GM13976 (cell line): ENCODE measurements at regions not wholly inside any gene's neighbourhood (a gene's known extent, or its start where the extent isn't known, plus 50 kb on each side); places are given as distances from the start of the nearest gene placed in this dataset.

Source experiments
- DNase-seq: peaks from one replicate; pipeline ENCODE4 v3.0.0; 2012; ENCODE audit warnings: low spot score
- in situ Hi-C: fragments of 300-500 bp; cut with MboI; formaldehyde crosslinking; loops from one replicate; pipeline ENCODE4 v1.12.0; 2022; ENCODE audit warnings: low sequenced_read_pairs, mixed read lengths, inconsistent platforms; ENCODE audit not compliant: unreplicated experiment
- TF ChIP-seq, protein P1 (sequence below): IDR thresholded peaks from 2 replicates; pipeline ENCODE4 v1.5.1; 2012; ENCODE audit warnings: borderline replicate concordance, mild to moderate bottlenecking; ENCODE audit not compliant: insufficient read depth; ENCODE audit errors: extremely low read depth, missing control alignments, control extremely low read depth

DNA sequence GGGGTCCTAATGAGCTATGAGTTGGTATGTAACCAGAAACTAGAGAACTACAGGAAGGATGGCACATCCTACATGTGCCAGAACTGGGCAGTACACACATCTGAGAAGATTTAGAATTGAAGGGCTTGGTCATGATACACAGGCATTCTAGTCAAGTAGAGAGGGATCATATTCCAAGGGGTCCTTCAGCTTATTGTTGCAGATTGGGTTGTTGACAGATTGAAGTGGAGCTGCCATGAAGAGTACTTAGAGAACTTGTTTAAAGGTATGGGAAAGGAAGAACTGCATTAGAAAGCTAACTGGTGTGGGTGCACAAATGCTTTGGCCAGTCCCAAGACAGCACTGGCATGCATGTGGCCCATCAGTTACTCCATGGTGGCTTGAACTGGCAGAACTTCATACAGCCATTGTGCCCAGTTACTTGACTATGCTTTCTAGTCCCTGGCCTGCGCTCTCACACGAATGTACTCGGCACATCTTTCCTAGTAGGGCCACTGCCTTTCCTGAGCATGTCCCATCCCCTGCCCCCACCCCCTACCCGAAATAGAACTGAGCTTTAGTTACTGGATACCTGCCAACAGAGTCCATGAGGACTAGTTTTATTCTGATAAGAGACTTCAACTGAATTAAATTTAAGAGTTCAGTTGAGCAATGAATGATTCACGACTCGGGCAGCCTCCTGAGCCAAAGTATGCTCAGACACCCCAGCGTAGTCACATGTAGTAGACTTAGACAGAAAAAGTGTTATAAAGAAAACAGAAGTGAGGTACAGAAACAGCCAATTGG, 64.0 kb downstream of the CCNG2 start:
- TF ChIP-seq, protein P1, sequence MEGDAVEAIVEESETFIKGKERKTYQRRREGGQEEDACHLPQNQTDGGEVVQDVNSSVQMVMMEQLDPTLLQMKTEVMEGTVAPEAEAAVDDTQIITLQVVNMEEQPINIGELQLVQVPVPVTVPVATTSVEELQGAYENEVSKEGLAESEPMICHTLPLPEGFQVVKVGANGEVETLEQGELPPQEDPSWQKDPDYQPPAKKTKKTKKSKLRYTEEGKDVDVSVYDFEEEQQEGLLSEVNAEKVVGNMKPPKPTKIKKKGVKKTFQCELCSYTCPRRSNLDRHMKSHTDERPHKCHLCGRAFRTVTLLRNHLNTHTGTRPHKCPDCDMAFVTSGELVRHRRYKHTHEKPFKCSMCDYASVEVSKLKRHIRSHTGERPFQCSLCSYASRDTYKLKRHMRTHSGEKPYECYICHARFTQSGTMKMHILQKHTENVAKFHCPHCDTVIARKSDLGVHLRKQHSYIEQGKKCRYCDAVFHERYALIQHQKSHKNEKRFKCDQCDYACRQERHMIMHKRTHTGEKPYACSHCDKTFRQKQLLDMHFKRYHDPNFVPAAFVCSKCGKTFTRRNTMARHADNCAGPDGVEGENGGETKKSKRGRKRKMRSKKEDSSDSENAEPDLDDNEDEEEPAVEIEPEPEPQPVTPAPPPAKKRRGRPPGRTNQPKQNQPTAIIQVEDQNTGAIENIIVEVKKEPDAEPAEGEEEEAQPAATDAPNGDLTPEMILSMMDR, result no peak
- DNase-seq, result no peak
- in situ Hi-C loops, result loop anchor here (25.0 kb wide), 1 partner anchor 709 kb away; no protein-coding TSS in a partner anchor

DNA sequence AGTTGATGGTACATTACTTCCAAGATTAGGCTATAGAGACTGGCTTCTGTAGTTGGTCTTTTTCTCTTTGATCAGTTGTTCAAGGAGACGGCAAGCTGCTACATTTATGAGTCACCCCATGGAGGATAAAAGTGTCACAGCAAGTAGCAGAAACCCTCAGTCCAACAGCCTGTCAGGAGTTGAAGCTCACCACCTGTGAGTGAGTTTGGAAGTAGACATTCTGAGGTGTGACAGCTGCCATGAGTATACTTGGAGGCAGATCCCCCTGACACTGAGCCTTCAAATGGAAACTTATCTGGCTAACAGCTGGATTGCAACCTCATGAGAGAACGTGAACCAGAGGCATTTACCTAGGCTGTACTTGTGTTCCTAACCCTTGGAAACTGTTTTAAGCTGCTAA, 68.0 kb downstream of the CCNG2 start:
- in situ Hi-C loops, result no loop called here
- TF ChIP-seq, protein P1, result no peak
- no peak for DNase-seq

DNA sequence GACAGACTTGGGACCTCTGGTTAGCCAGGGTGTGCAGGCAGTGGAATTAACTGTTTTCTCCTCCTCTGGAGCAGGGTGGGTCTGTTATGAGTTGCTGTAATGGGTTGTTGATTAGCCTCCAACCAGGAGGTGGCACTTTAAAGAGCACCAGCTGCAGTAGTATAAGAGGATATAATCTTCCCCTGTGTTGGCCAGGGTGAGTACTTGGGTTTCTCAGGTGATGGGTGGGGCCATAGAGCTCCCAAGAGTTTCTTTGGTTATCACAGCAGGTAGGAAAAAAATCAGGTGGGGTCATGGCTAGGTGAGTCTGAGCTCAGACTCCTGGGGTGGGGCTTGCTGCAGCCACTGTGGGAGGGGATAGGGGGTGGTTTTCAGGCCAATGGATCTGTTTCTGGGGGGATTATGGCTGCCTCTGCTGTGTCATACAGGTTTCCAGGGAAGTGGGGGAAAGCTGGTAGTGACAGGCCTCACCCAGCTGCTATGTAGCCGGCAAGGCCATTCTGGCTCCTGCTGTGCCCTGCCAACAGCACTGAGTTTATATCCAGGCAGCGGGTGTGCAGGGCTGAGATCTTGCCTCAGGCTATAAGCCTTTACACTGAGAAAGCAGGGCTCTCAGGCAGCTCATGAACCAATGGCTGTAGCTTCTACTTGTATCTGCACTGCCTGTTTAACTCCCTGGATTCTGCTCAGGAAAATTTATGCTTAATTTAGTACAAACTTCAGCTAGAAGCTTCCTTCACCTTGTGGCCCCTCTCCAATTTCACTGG, 70.1 kb downstream of the CCNG2 start:
- TF ChIP-seq, protein P1, result no peak
- no peak for DNase-seq
- in situ Hi-C loops, result no loop called here

DNA sequence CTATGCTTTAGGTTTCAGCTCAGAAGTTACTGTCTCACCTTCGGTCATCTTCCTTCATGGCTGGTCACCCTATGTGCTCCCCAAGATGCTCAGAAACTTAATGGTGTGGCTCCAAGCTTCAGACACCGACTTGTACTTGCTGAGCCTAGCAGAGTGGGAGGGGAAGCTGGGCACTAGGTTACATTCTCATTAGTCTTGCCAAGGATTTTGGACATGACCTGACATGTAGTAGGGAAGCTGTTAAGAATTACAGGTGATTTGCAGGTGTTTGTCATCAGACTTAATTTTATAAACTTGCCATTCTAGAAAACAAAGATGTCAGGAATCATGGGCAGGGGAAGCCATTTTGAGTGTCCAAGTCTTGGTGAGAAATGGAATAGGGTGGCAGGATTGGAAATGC, 72.4 kb downstream of the CCNG2 start:
- TF ChIP-seq, protein P1, result no peak
- DNase-seq, result no peak
- in situ Hi-C loops, result no loop called here

DNA sequence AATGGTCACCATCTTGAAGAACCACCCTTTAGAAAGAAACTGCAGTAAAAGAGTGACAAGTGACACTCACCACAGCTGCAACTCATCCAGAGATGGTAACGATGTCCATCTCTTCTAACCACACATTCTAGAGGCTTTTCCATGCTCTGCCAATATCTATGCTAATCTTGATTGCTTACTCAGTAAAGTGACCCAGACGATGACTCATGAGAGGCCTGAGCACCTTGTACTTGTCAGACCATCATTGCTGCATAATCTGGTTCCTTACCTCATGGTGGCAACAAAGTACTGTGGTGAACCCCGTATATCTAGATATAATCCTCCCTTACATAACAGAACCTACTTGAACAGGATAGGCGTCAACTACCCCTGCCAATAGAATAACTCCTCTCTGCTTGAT, 75.6 kb downstream of the CCNG2 start:
- no peak for DNase-seq
- in situ Hi-C loops, result no loop called here
- TF ChIP-seq, protein P1, result no peak

DNA sequence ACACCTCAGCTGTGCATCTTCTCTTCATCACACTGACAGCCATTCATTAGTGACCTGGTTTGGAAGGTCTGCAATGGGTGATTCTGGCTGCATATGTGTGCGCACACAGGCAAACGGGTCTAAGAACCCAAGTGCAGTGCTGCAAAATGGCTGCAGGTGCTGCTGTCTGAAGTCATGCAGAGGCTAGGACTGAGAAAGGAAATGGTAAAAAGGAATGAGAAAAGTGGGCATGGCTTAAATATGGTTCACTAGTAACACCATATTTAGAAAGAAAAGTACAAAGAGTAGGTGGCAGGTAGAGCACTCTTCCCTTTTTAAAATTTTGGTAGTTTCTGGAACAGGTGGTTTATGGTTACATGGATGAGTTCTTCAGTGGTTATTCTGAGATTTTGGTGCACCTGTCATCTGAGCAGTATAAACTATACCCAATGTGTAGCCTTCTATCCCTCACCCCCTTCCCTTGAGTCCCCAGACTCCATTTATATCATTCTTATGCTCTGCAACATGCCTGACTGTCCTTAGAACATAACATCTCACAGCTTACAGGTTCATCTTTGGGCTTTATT, 78.4 kb downstream of the CCNG2 start:
- TF ChIP-seq, protein P1, result no peak
- DNase-seq, result no peak
- in situ Hi-C loops, result no loop called here
